ENCODE measurements at regions not wholly inside any gene's neighbourhood (a gene's known extent, or its start where the extent isn't known, plus 50 kb on each side); places are given as distances from the start of the nearest gene placed in this dataset.
"Not testable (repeated sequence)": the region's sequence is repeated elsewhere in the genome, so short reads cannot be mapped to it uniquely, and the experiment has no call there.

DNA sequence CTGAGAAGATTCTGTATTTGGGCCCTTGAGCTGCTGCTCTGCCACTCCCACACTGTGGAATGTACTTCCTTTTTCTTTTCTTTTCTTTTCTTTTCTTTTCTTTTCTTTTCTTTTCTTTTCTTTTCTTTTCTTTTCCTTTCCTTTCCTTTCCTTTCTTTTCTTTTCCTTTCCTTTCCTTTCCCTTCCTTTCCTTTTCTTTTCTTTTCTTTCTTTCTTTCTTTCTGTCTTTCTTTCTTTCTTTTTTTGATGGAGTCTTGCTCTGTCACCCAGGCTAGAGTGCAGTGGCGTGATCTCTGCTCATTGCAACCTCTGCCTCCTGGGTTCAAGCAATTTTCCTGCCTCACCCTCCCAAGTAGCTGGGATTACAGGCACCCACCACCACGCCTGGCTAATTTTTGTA is 89.8 kb downstream of the DNAAF6 start:
- H3K36me3 ChIP-seq (ENCODE audit: insufficient read depth, low read length, poor library complexity, severe bottlenecking); H3K27ac ChIP-seq (ENCODE audit: low read depth, low read length, poor library complexity, severe bottlenecking); DNase-seq (ENCODE audit: low spot score); H3K9me3 ChIP-seq (ENCODE audit: low read depth, low read length, poor library complexity, severe bottlenecking); CTCF ChIA-PET; H3K4me1 ChIP-seq (ENCODE audit: insufficient read depth, low read length, poor library complexity, severe bottlenecking); POLR2A ChIA-PET (ENCODE audit: low non-redundant PET); BruUV-seq (replicated peaks); H3K4me3 ChIP-seq (ENCODE audit: low read depth, low read length, poor library complexity, severe bottlenecking); intact Hi-C loops (cut with micrococcal nuclease; ENCODE audit: unreplicated experiment); H3K27me3 ChIP-seq (replicated peaks; ENCODE audit: insufficient read depth, low read depth, low read length, poor library complexity): not testable (repeated sequence)

- no peaks in the 10 kb centered on the region for H3K9me3 ChIP-seq (ENCODE audit: low read depth, low read length, poor library complexity, severe bottlenecking)
- H3K4me3 ChIP-seq (ENCODE audit: low read depth, low read length, poor library complexity, severe bottlenecking), result no peak overlapping the region
- no peaks in the 10 kb centered on the region for H3K4me1 ChIP-seq (ENCODE audit: insufficient read depth, low read length, poor library complexity, severe bottlenecking)
- DNase-seq (ENCODE audit: low spot score), result no peak
- BruUV-seq (replicated peaks), result no TSS peak
- H3K36me3 ChIP-seq (ENCODE audit: insufficient read depth, low read length, poor library complexity, severe bottlenecking), result no peaks in the 10 kb centered on the region
- ChIA-PET CTCF (no interaction called here), POLR2A (ENCODE audit: low non-redundant PET) (no interaction called here)
- TF ChIP-seq EZH2 (IDR thresholded peaks at IDR 0.05; ENCODE audit: borderline replicate concordance, low read depth, low read length, poor library complexity, severe bottlenecking), result no peak
- TF ChIP-seq CTCF (conservative IDR thresholded peaks at IDR 0.05; ENCODE audit: low read depth, low read length), result no peak
- intact Hi-C loops (cut with micrococcal nuclease; ENCODE audit: unreplicated experiment), result no loop called here
- peaks cover under 1% of the 10 kb centered on the region for H3K27me3 ChIP-seq (replicated peaks; ENCODE audit: insufficient read depth, low read depth, low read length, poor library complexity)
- H3K27ac ChIP-seq (ENCODE audit: low read depth, low read length, poor library complexity, severe bottlenecking), result no peak overlapping the region
These were observed 91.9 kb downstream of the DNAAF6 start for GRCh38 chrX:107298276-107298675.

- Histone ChIP-seq H3K27ac (ENCODE audit: low read depth, low read length, poor library complexity, severe bottlenecking) (no peak overlapping the region), H3K9me3 (ENCODE audit: low read depth, low read length, poor library complexity, severe bottlenecking) (no peaks in the 10 kb centered on the region), H3K27me3 (replicated peaks; ENCODE audit: insufficient read depth, low read depth, low read length, poor library complexity) (peaks cover 9% of the 10 kb centered on the region), H3K4me3 (ENCODE audit: low read depth, low read length, poor library complexity, severe bottlenecking) (no peak overlapping the region), H3K4me1 (ENCODE audit: insufficient read depth, low read length, poor library complexity, severe bottlenecking) (no peaks in the 10 kb centered on the region), H3K36me3 (ENCODE audit: insufficient read depth, low read length, poor library complexity, severe bottlenecking) (no peaks in the 10 kb centered on the region)
- TF ChIP-seq EZH2 (IDR thresholded peaks at IDR 0.05; ENCODE audit: borderline replicate concordance, low read depth, low read length, poor library complexity, severe bottlenecking) (no peak), CTCF (conservative IDR thresholded peaks at IDR 0.05; ENCODE audit: low read depth, low read length) (no peak)
- ChIA-PET POLR2A (ENCODE audit: low non-redundant PET) (no interaction called here), CTCF (no interaction called here)
- intact Hi-C loops (cut with micrococcal nuclease; ENCODE audit: unreplicated experiment), result no loop called here
- no TSS peak for BruUV-seq (replicated peaks)
- no peak for DNase-seq (ENCODE audit: low spot score)
These were observed 94.8 kb downstream of the DNAAF6 start for GRCh38 chrX:107301253-107301652.

- peaks cover 9% of the 10 kb centered on the region for H3K27me3 ChIP-seq (replicated peaks; ENCODE audit: insufficient read depth, low read depth, low read length, poor library complexity)
These were observed 97.7 kb downstream of the DNAAF6 start for GRCh38 chrX:107304141-107304540.

More at GRCh38 chrX:107304141-107304540, 97.7 kb downstream of the DNAAF6 start:
- no peak overlapping the region for H3K4me3 ChIP-seq (ENCODE audit: low read depth, low read length, poor library complexity, severe bottlenecking)
- no peaks in the 10 kb centered on the region for H3K4me1 ChIP-seq (ENCODE audit: insufficient read depth, low read length, poor library complexity, severe bottlenecking)
- H3K36me3 ChIP-seq (ENCODE audit: insufficient read depth, low read length, poor library complexity, severe bottlenecking), result no peaks in the 10 kb centered on the region
- TF ChIP-seq EZH2 (IDR thresholded peaks at IDR 0.05; ENCODE audit: borderline replicate concordance, low read depth, low read length, poor library complexity, severe bottlenecking), result no peak
- no peak for TF ChIP-seq CTCF (conservative IDR thresholded peaks at IDR 0.05; ENCODE audit: low read depth, low read length)
- no peak for DNase-seq (ENCODE audit: low spot score)
- H3K27ac ChIP-seq (ENCODE audit: low read depth, low read length, poor library complexity, severe bottlenecking), result no peak overlapping the region
- POLR2A ChIA-PET (ENCODE audit: low non-redundant PET), result no interaction called here
- CTCF ChIA-PET, result no interaction called here
- intact Hi-C loops (cut with micrococcal nuclease; ENCODE audit: unreplicated experiment), result no loop called here
- no TSS peak for BruUV-seq (replicated peaks)
- no peaks in the 10 kb centered on the region for H3K9me3 ChIP-seq (ENCODE audit: low read depth, low read length, poor library complexity, severe bottlenecking)
